Body of pancreas (tissue), 4 donors: ENCODE measurements at regions not wholly inside any gene's neighbourhood (a gene's known extent, or its start where the extent isn't known, plus 50 kb on each side); places are given as distances from the start of the nearest gene placed in this dataset.

Experiments
- POLR2A ChIP-seq, 3 donors: fragments of 450-650 bp; IDR thresholded peaks; one replicate each; pipeline ENCODE4 v1.6.1; 2016; ENCODE audit warnings: antibody characterized with exemption in 3 of 3, mild to moderate bottlenecking in 2 of 3
- TF ChIP-seq, protein P1 (sequence below), 7 experiments: fragments of 450-650 bp in 4 of 7; fragments of 200-600 bp in 3 of 7; sonication (generic) in 3 of 7; IDR thresholded peaks; one replicate each; pipeline ENCODE4 v1.5.1; 2016 to 2019; ENCODE audit warnings: antibody characterized with exemption in 7 of 7

DNA sequence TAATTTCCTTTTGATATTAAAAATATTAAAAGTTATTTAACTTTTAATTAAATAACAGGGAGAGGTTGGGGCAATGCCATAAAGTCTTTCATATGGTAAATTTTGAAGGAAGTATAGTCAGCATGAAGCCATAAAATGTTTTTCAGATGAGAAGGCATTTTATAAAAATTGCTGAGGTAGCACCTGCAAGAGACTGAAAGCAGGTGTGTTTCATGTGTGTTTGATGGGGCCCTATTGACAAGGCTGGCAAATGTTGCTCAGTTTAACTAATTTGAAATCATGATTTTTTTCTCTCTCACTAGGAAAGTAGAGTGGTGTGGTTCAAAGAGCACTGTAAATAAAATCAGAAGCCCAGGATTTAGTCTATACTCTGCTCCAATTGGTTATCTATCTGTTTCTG lies 805.8 kb upstream of the C9orf72 start:
- TF ChIP-seq, protein P1, sequence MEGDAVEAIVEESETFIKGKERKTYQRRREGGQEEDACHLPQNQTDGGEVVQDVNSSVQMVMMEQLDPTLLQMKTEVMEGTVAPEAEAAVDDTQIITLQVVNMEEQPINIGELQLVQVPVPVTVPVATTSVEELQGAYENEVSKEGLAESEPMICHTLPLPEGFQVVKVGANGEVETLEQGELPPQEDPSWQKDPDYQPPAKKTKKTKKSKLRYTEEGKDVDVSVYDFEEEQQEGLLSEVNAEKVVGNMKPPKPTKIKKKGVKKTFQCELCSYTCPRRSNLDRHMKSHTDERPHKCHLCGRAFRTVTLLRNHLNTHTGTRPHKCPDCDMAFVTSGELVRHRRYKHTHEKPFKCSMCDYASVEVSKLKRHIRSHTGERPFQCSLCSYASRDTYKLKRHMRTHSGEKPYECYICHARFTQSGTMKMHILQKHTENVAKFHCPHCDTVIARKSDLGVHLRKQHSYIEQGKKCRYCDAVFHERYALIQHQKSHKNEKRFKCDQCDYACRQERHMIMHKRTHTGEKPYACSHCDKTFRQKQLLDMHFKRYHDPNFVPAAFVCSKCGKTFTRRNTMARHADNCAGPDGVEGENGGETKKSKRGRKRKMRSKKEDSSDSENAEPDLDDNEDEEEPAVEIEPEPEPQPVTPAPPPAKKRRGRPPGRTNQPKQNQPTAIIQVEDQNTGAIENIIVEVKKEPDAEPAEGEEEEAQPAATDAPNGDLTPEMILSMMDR (IDR thresholded peaks at IDR 0.05) = no peak
- TF ChIP-seq POLR2A (IDR thresholded peaks at IDR 0.05) = no peak
